HCT116 (cell line): ENCODE measurements at regions not wholly inside any gene's neighbourhood (a gene's known extent, or its start where the extent isn't known, plus 50 kb on each side); places are given as distances from the start of the nearest gene placed in this dataset.

Experiments used
- ATAC-seq: fragments of 200-7000 bp; cut with Tn5 transposase; 2 replicates; pipeline ENCODE4 v1.9.1; 2020; ENCODE audit warnings: mild to moderate bottlenecking, moderate library complexity
- BruUV-seq: library from RNA; stranded (reverse); fragments of 400-500 nt; replicated peaks from 2 replicates; lab custom pipeline; 2021; lab: Mats Ljungman, UMichigan
- CTCF ChIA-PET: fragments of 300-600 bp; sonication (Branson Sonifier 250); formaldehyde crosslinking; loops from one replicate; lab custom pipeline; 2021; ENCODE audit warnings: antibody characterized with exemption; lab: Charles Lee
- POLR2A ChIA-PET: fragments of 300-600, 350-600 bp; sonication (Branson Sonifier 250); formaldehyde crosslinking; loops from one replicate; lab custom pipeline; 2021; ENCODE audit warnings: antibody characterized with exemption; lab: Charles Lee
- RAD21 ChIA-PET, 2 experiments: fragments of 300-600 bp; sonication (Branson Sonifier 250); formaldehyde crosslinking; loops; one replicate each; lab custom pipeline; 2023; ENCODE audit warnings: low total read pairs in 2 of 2; ENCODE audit not compliant: uncharacterized antibody in 2 of 2, unreplicated experiment in 2 of 2, low non-redundant PET in 1 of 2; lab: Charles Lee
- DNase-seq: peaks from one replicate; pipeline ENCODE4 v3.0.0-alpha.2; 2010; ENCODE audit warnings: low read depth, low spot score
- H2AFZ ChIP-seq: fragments of 200-600 bp; shearing (Covaris generic), sonication (generic); 2 replicates; pipeline ENCODE4 v1.6.1; 2017; ENCODE audit warnings: low read depth, mixed run types, mixed read lengths, antibody characterized with exemption, low read length; ENCODE audit not compliant: poor library complexity, severe bottlenecking
- H3K27ac ChIP-seq: 2 replicates; pipeline ENCODE4 v1.5.1; 2012; ENCODE audit warnings: low read depth, low read length
- H3K27me3 ChIP-seq: fragments of 200-600 bp; sonication (generic); 2 replicates; pipeline ENCODE4 v1.6.1; 2016; ENCODE audit warnings: mixed run types, low read length, mixed read lengths; ENCODE audit not compliant: insufficient read depth
- H3K36me3 ChIP-seq, 2 experiments: fragments of 200-500 bp in 1 of 2; fragments of 200-600 bp in 1 of 2; sonication (Bioruptor generic) in 1 of 2; sonication (generic) in 1 of 2; 2 replicates each; pipeline versions ENCODE4 v1.5.1 to v1.6.1; 2014 to 2016; ENCODE audit warnings: low read length in 2 of 2, inconsistent platforms in 1 of 2, mixed read lengths in 1 of 2, mixed run types in 1 of 2; ENCODE audit not compliant: insufficient read depth in 2 of 2, control insufficient read depth in 1 of 2
- H3K4me1 ChIP-seq, 2 experiments: fragments of 200-600 bp in 1 of 2; sonication (generic) in 1 of 2; 2 replicates each; pipeline versions ENCODE4 v1.5.1 to v1.6.1; 2012 to 2017; ENCODE audit warnings: low read length in 2 of 2, inconsistent platforms in 1 of 2, mild to moderate bottlenecking in 1 of 2, mixed read lengths in 1 of 2, mixed run types in 1 of 2, moderate library complexity in 1 of 2; ENCODE audit not compliant: insufficient read depth in 2 of 2, control insufficient read depth in 1 of 2
- H3K4me2 ChIP-seq: fragments of 200-600 bp; sonication (generic); 2 replicates; pipeline ENCODE4 v1.6.1; 2017; ENCODE audit warnings: mixed run types, low read length, mixed read lengths
- H3K4me3 ChIP-seq, 2 experiments: fragments of 200-600 bp in 1 of 2; sonication (generic) in 1 of 2; replicated peaks in 1 of 2; 2 replicates each; pipeline ENCODE4 v1.5.1; 2011 to 2016; ENCODE audit warnings: low read length in 2 of 2, control low read depth in 1 of 2, low read depth in 1 of 2, mild to moderate bottlenecking in 1 of 2, mixed read lengths in 1 of 2, mixed run types in 1 of 2
- H3K79me2 ChIP-seq: fragments of 200-600 bp; sonication (generic); 2 replicates; pipeline ENCODE4 v1.6.1; 2017; ENCODE audit warnings: mild to moderate bottlenecking, mixed run types, low read length, moderate library complexity, mixed read lengths; ENCODE audit not compliant: insufficient read depth
- H3K9ac ChIP-seq: fragments of 200-600 bp; sonication (generic); 2 replicates; pipeline ENCODE4 v1.6.1; 2016; ENCODE audit warnings: low read length, mixed read lengths
- H3K9me2 ChIP-seq: fragments of 200-600 bp; sonication (generic), shearing (Covaris generic); 2 replicates; pipeline ENCODE4 v1.6.1; 2017; ENCODE audit warnings: mixed run types, mild to moderate bottlenecking, moderate library complexity; ENCODE audit not compliant: insufficient read depth
- H3K9me3 ChIP-seq, 2 experiments: fragments of 200-500 bp in 1 of 2; fragments of 200-600 bp in 1 of 2; sonication (Bioruptor generic) in 1 of 2; sonication (generic) in 1 of 2; 2 replicates each; pipeline ENCODE4 v1.6.1; 2014 to 2017; ENCODE audit warnings: low read length in 2 of 2, mixed read lengths in 2 of 2, inconsistent platforms in 1 of 2, low read depth in 1 of 2, mild to moderate bottlenecking in 1 of 2, mixed run types in 1 of 2, moderate library complexity in 1 of 2; ENCODE audit not compliant: control insufficient read depth in 1 of 2, insufficient read depth in 1 of 2
- H4K20me1 ChIP-seq: fragments of 200-600 bp; sonication (generic), shearing (Covaris generic); 2 replicates; pipeline ENCODE4 v1.6.1; 2017; ENCODE audit warnings: mixed run types, mild to moderate bottlenecking, moderate library complexity; ENCODE audit not compliant: insufficient read depth
- CTCF ChIP-seq, 3 experiments: fragments of 200-600 bp in 1 of 3; sonication (generic) in 1 of 3; IDR thresholded peaks in 2 of 3; conservative IDR thresholded peaks in 1 of 3; 2 replicates each; pipeline ENCODE4 v1.5.1; 2012 to 2017; ENCODE audit warnings: low read depth in 2 of 3, low read length in 2 of 3, antibody characterized with exemption in 1 of 3, borderline replicate concordance in 1 of 3, control low read depth in 1 of 3, mild to moderate bottlenecking in 1 of 3, mixed read lengths in 1 of 3, mixed run types in 1 of 3, moderate library complexity in 1 of 3; ENCODE audit not compliant: insufficient read depth in 1 of 3
- EZH2phosphoT487 ChIP-seq: fragments of 200-600 bp; IDR thresholded peaks from 2 replicates; pipeline ENCODE4 v1.6.1; 2018; ENCODE audit warnings: antibody characterized with exemption, borderline replicate concordance
- FOSL1 ChIP-seq: IDR thresholded peaks from 2 replicates; pipeline ENCODE4 v1.6.1; 2012; ENCODE audit warnings: low read depth
- POLR2AphosphoS5 ChIP-seq: IDR thresholded peaks from 2 replicates; pipeline ENCODE4 v1.6.1; 2011; ENCODE audit warnings: mild to moderate bottlenecking, low read depth, low read length, moderate library complexity
- SP1 ChIP-seq: IDR thresholded peaks from 2 replicates; pipeline ENCODE4 v1.6.1; 2012; ENCODE audit warnings: low read depth
- intact Hi-C: fragments of 100-400 bp; cut with micrococcal nuclease; formaldehyde crosslinking; loops from 2 replicates; pipeline ENCODE4 v1.10.0; 2022

- no peak for TF ChIP-seq CTCF (IDR thresholded peaks at IDR 0.05 in 2 of 3, conservative IDR thresholded peaks at IDR 0.05 in 1 of 3; ENCODE audit: borderline replicate concordance in 1 of 3, insufficient read depth in 1 of 3, low read depth in 2 of 3, low read length in 2 of 3)
- no peak for TF ChIP-seq POLR2AphosphoS5
- TF ChIP-seq FOSL1, result no peak
Measured at GRCh38 chr13:40013554-40013953, 358.1 kb downstream of the COG6 start (continued).

GRCh38 chr13:40016953-40017660 is 361.6 kb downstream of the COG6 start:
- ATAC-seq (no peak), DNase-seq (no peak)
- intact Hi-C loops, result no loop called here
- ChIA-PET RAD21 (no interaction called here), POLR2A (no interaction called here), CTCF (interaction anchor here (0.6 to 1.3 kb wide), 2 partner anchors 666 to 966 kb away, joined by 4 to 5 read pairs; no protein-coding TSS in a partner anchor)
- Histone ChIP-seq H3K9me3 (no peaks in the 10 kb centered on the region), H3K9ac (no peak overlapping the region), H3K4me3 (no peak overlapping the region), H3K27ac (no peak overlapping the region), H3K4me1 (no peaks in the 10 kb centered on the region), H3K79me2 (no peaks in the 10 kb centered on the region), H2AFZ (no peak overlapping the region), H3K27me3 (no peaks in the 10 kb centered on the region), H3K9me2 (no peaks in the 10 kb centered on the region), H4K20me1 (no peaks in the 10 kb centered on the region), H3K4me2 (no peak overlapping the region), H3K36me3 (no peaks in the 10 kb centered on the region)
- BruUV-seq, result no TSS peak
- TF ChIP-seq EZH2phosphoT487 (no peak), SP1 (no peak)
